ENCODE measurements at regions not wholly inside any gene's neighbourhood (a gene's known extent, or its start where the extent isn't known, plus 50 kb on each side); places are given as distances from the start of the nearest gene placed in this dataset.

GRCh38 chr12:74483057-74483456 is 54.6 kb upstream of the ATXN7L3B start:
- Histone ChIP-seq H3K9me1 (ENCODE audit: control insufficient read depth, extremely low read depth, insufficient read depth, low read length) (no peaks in the 10 kb centered on the region), H3K4me2 (ENCODE audit: control insufficient read depth, extremely low read depth, insufficient read depth, low read depth, low read length) (no peak overlapping the region), H3K9me3 (ENCODE audit: control insufficient read depth, low read depth, low read length) (no peaks in the 10 kb centered on the region), H3K9ac (ENCODE audit: control insufficient read depth, extremely low read depth, insufficient read depth, low read length) (no peak overlapping the region), H3K27me3 (ENCODE audit: control insufficient read depth, extremely low read depth, insufficient read depth, low read length) (no peaks in the 10 kb centered on the region), H3K4me3 (ENCODE audit: control insufficient read depth in 2 of 3, extremely low read depth in 1 of 3, insufficient read depth in 2 of 3, low read depth in 1 of 3, low read length in 3 of 3) (no peak overlapping the region), H3K79me2 (ENCODE audit: control insufficient read depth, insufficient read depth, low read length) (no peaks in the 10 kb centered on the region), H4K20me1 (ENCODE audit: control insufficient read depth, extremely low read depth, insufficient read depth, low read length) (no peaks in the 10 kb centered on the region), H3K4me1 (ENCODE audit: control insufficient read depth, extremely low read depth, insufficient read depth, low read length) (no peaks in the 10 kb centered on the region), H2AFZ (ENCODE audit: control insufficient read depth, low read length) (no peak overlapping the region), H3K36me3 (ENCODE audit: control insufficient read depth in 2 of 2, extremely low read depth in 1 of 2, insufficient read depth in 2 of 2, low read length in 2 of 2) (no peaks in the 10 kb centered on the region), H3K27ac (ENCODE audit: control insufficient read depth, insufficient read depth, low read length) (no peak overlapping the region)
- FAIRE-seq (no peak), DNase-seq (ENCODE audit: low read depth, low spot score) (no peak)
- dilution Hi-C loops (cut with MboI; ENCODE audit: extremely low pct_ligation_motif_present, low sequenced_read_pairs): no loop called here
- TF ChIP-seq CTCF (optimal IDR thresholded peaks at IDR 0.05 in 1 of 3, IDR thresholded peaks at IDR 0.05 in 1 of 3, conservative IDR thresholded peaks at IDR 0.05 in 1 of 3; ENCODE audit: extremely low read depth in 1 of 3, insufficient read depth in 2 of 3, low read length in 3 of 3) (no peak), EZH2 (IDR thresholded peaks at IDR 0.05; ENCODE audit: low read length) (no peak)

Small RNA genes lying in the stretch of these regions (small RNA-seq; reads per million reads assigned to genes)
- gene AC090502.2 (ENCODE audit: insufficient read length in 3 of 3, low read depth in 3 of 3, low replicate concordance in 1 of 3) (0 reads per million in 3 experiments), gene RF00096 (ENCODE audit: insufficient read length in 3 of 3, low read depth in 3 of 3, low replicate concordance in 1 of 3) (0 reads per million in 3 experiments), gene RNU6-1012P (ENCODE audit: insufficient read length in 3 of 3, low read depth in 3 of 3, low replicate concordance in 1 of 3) (0 reads per million in 3 experiments)

All from keratinocyte (primary cell).